ENCODE measurements at regions not wholly inside any gene's neighbourhood (a gene's known extent, or its start where the extent isn't known, plus 50 kb on each side); places are given as distances from the start of the nearest gene placed in this dataset.

GRCh38 chr19:29303719-29304090 lies 90.8 kb upstream of the UQCRFS1 start (continued):
- TF ChIP-seq MAX (IDR thresholded peaks at IDR 0.05) (no peak), SP4 (IDR thresholded peaks at IDR 0.05; ENCODE audit: low read length) (no peak), TCF12 (IDR thresholded peaks at IDR 0.05; ENCODE audit: low read depth, low read length) (no peak), NANOG (IDR thresholded peaks at IDR 0.05; ENCODE audit: insufficient read depth, low read depth, low read length, poor library complexity, severe bottlenecking) (no peak), PHF8 (conservative IDR thresholded peaks at IDR 0.05; ENCODE audit: low read depth, low read length) (no peak), CHD2 (IDR thresholded peaks at IDR 0.05; ENCODE audit: low read length) (no peak), KDM4A (IDR thresholded peaks at IDR 0.05; ENCODE audit: low read depth, low read length, severe bottlenecking) (no peak), KDM5A (IDR thresholded peaks at IDR 0.05; ENCODE audit: low read length) (no peak), CREB1 (IDR thresholded peaks at IDR 0.05) (no peak)
